Kidney epithelial cell (primary cell): ENCODE measurements at regions not wholly inside any gene's neighbourhood (a gene's known extent, or its start where the extent isn't known, plus 50 kb on each side); places are given as distances from the start of the nearest gene placed in this dataset.

Experiments used
- DNase-seq: peaks from one replicate; pipeline ENCODE4 v3.0.0-alpha.2; 2010; ENCODE audit warnings: low read depth
- H3K27me3 ChIP-seq: 2 replicates; pipeline ENCODE4 v1.6.0; 2011; ENCODE audit warnings: low read length; ENCODE audit not compliant: control insufficient read depth, insufficient read depth
- H3K36me3 ChIP-seq: 2 replicates; pipeline ENCODE4 v1.5.1; 2011; ENCODE audit warnings: low read length; ENCODE audit not compliant: control insufficient read depth, insufficient read depth
- H3K4me3 ChIP-seq: 2 replicates; pipeline ENCODE4 v1.5.1; 2011; ENCODE audit warnings: low read depth, mild to moderate bottlenecking, control low read depth, low read length
- TF ChIP-seq, protein P1 (sequence below): IDR thresholded peaks from 2 replicates; pipeline ENCODE4 v1.5.1; 2011; ENCODE audit warnings: mild to moderate bottlenecking, moderate library complexity, low read length, control low read depth, inconsistent platforms; ENCODE audit not compliant: insufficient read depth, poor library complexity, severe bottlenecking

DNA sequence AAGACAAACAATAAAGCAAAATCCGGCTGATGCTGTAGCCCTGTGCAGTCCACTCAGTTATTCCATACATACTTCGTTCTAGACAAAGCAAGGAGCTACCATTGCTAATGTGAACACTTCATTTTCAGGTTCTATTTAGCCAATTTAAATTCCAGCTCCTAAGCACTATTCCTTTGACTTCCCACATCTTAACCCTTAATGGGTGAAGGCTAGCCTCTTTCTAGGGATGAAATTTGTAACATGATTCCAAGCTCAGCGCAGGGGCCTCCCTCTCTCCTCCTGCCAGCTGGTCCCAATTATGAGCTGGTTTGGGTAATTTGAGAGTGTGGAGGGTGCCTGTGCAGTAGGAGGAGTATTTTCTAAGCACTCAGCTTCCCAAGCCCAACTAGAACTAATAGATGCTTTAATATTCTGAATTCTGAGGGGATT, 53.9 kb upstream of the PTGFRN start:
- Histone ChIP-seq H3K27me3 (no peaks in the 10 kb centered on the region), H3K4me3 (no peak overlapping the region), H3K36me3 (no peaks in the 10 kb centered on the region)
- DNase-seq = no peak
- TF ChIP-seq, protein P1, sequence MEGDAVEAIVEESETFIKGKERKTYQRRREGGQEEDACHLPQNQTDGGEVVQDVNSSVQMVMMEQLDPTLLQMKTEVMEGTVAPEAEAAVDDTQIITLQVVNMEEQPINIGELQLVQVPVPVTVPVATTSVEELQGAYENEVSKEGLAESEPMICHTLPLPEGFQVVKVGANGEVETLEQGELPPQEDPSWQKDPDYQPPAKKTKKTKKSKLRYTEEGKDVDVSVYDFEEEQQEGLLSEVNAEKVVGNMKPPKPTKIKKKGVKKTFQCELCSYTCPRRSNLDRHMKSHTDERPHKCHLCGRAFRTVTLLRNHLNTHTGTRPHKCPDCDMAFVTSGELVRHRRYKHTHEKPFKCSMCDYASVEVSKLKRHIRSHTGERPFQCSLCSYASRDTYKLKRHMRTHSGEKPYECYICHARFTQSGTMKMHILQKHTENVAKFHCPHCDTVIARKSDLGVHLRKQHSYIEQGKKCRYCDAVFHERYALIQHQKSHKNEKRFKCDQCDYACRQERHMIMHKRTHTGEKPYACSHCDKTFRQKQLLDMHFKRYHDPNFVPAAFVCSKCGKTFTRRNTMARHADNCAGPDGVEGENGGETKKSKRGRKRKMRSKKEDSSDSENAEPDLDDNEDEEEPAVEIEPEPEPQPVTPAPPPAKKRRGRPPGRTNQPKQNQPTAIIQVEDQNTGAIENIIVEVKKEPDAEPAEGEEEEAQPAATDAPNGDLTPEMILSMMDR = no peak

DNA sequence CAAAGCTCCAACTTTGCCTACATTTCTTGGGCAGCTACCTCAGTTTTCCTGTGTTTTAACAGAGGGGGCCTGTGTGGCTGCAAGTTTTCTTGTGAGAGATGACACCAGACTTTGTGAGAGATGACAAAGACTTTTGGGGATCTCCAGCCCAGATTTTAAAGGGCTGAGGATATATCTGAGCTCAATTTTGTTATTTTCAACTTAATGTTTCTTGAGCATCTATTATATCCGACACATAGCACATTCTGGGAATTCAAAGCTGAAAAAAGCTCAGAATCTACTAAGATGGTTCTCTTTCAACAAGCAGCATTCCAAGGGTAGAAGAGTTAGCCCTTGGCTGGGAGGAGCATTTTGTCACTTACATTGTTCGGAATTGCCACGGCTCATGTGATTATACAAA, 53.4 kb upstream of the PTGFRN start:
- no peaks in the 10 kb centered on the region for H3K27me3 ChIP-seq
- TF ChIP-seq, protein P1 = no peak
- no peaks in the 10 kb centered on the region for H3K36me3 ChIP-seq
- no peak for DNase-seq
- H3K4me3 ChIP-seq = no peak overlapping the region

DNA sequence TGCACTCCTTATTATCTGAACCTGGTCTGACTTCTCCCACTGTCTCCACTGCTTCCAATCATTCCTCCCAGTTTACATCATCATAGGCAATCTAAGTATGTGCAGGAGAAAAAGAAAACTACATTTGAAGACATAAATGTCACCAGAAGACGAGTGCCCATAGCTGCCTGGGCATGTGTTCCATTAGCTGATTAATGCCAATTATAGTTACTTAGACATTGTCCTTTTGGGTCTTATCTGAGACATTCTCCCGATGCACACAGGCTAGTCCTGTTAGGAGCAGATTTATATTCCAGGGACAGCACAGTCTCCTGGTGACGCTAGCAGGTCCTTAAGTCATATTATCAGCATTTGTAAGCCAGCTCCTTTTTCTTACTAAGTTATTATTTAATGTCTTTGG, 52.6 kb upstream of the PTGFRN start:
- Histone ChIP-seq H3K4me3 (no peak overlapping the region), H3K36me3 (no peaks in the 10 kb centered on the region), H3K27me3 (no peaks in the 10 kb centered on the region)
- DNase-seq = no peak
- TF ChIP-seq, protein P1 = no peak
